ENCODE measurements at regions not wholly inside any gene's neighbourhood (a gene's known extent, or its start where the extent isn't known, plus 50 kb on each side); places are given as distances from the start of the nearest gene placed in this dataset.

- TF ChIP-seq CTCF (conservative IDR thresholded peaks at IDR 0.05 in 1 of 2, IDR thresholded peaks at IDR 0.05 in 1 of 2; ENCODE audit: extremely low read depth in 1 of 2, insufficient read depth in 1 of 2, low read depth in 1 of 2, low read length in 2 of 2) (no peak), EZH2 (IDR thresholded peaks at IDR 0.05; ENCODE audit: borderline replicate concordance, low read length) (no peak)
These were observed 78.4 kb upstream of the DBX1 start for GRCh38 chr11:20238712-20239111.

All from mammary epithelial cell (primary cell).